ENCODE measurements at regions not wholly inside any gene's neighbourhood (a gene's known extent, or its start where the extent isn't known, plus 50 kb on each side); places are given as distances from the start of the nearest gene placed in this dataset.

DNA sequence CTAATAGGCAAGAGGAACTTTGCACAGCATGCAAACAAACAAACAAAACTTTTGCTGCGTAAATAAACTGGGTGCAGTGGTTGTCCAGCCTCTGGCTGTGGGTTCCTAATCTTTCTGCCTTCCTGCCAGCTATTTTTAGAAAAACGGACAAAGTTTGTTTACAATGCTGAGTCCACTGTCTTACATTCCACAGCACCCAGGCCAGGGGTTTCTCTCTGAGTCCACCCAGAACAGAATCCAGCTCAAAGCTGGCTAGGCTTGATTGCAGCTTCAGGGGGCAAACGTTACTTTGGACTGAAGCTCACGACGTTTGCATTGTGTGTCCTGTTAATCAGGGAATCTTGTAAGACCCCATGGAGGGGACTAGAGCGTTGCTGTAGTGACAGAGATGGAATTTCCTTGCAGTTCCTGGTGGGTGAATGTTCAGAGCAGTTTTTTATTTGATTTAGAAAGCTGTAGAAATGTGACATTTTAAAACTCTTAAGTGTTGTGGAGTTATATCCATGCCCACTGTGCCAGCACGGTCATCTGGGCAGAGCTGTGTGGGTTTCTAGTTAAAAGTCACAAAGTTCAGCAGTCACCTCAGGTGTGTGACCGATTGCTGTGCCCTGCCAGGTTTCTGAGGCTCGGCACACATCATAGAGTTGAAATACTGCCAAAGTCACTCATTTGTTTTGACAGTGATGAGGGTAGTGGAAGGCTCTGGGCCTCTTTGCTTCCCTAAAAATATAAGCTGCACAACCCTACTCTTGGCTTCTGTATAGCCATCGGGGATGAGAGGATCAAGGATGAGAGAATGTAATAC lies 247.0 kb downstream of the STK31 start:
- TF ChIP-seq, protein P1, sequence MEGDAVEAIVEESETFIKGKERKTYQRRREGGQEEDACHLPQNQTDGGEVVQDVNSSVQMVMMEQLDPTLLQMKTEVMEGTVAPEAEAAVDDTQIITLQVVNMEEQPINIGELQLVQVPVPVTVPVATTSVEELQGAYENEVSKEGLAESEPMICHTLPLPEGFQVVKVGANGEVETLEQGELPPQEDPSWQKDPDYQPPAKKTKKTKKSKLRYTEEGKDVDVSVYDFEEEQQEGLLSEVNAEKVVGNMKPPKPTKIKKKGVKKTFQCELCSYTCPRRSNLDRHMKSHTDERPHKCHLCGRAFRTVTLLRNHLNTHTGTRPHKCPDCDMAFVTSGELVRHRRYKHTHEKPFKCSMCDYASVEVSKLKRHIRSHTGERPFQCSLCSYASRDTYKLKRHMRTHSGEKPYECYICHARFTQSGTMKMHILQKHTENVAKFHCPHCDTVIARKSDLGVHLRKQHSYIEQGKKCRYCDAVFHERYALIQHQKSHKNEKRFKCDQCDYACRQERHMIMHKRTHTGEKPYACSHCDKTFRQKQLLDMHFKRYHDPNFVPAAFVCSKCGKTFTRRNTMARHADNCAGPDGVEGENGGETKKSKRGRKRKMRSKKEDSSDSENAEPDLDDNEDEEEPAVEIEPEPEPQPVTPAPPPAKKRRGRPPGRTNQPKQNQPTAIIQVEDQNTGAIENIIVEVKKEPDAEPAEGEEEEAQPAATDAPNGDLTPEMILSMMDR (IDR thresholded peaks at IDR 0.05): no peak
- TF ChIP-seq POLR2A (IDR thresholded peaks at IDR 0.05): no peak
